NCI-H1105 treated with DMSO at 0.1 percent for 48 hours (cell line): ENCODE measurements at regions not wholly inside any gene's neighbourhood (a gene's known extent, or its start where the extent isn't known, plus 50 kb on each side); places are given as distances from the start of the nearest gene placed in this dataset.

ENCODE experiments used
- DNase-seq: peaks from one replicate; lab custom pipeline; 2025; lab: John Stamatoyannopoulos, UW

DNA sequence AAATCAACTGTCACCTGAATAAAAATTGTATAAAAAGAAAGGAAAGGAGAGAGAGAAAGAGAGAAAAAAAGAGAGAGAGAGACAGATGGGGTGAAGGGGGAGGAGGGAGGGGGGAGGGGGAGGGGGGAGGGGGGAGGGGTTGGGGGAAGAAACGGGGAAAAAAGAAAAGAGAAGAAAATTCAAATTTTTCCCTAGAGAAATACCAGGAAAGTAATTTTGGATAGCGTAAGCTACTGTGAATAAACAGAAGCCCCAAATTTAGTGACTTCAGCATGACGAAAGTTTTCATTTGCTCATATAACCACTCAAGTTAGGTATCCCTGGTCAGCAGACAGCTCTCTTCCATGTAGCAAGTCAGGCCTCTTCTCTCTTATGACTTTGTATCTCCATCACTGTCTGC lies 289.4 kb upstream of the MYOCD start:
- no peak for DNase-seq

- DNase-seq, result no peak
Measured at GRCh38 chr17:12386225-12386624, 279.5 kb upstream of the MYOCD start.

- no peak for DNase-seq
Measured at GRCh38 chr17:12388226-12388625, 277.5 kb upstream of the MYOCD start.

DNA sequence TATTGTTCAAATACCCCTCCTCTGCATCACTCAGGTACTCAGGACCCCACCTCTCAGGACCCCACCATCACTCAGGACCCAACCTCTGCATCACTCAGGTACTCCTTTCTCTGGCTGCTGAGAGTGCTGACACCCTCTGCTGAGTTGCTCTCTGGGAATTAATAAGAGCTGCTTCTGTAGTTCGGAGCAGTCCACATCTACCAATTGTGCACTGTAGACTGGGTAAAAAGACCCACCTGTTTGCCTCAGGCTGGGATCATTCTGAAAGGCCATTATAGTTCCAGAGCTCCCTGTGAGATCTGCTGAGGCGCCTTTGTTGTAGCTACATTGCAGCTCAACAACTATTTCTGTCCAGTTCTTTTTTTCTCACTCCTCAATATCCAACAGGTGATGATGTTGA lies 276.3 kb upstream of the MYOCD start:
- no peak for DNase-seq

DNA sequence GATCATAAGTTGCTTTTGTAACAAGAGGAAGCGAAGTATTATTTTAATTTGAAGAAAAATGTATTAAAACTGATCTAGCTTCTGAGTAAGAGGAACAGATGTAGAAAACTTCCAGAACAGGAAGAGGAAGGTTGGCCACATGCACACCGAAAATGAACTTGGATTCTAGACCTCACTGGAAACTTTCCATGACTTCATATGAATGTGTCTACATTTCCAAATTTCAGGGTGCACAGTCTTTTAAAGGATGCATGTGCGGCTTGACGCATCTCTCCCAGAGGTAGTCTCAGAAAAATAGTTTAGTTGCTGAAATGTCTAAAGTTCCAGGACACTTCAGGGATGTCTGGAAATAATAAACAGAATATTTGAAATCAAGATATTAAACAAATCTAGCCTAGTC lies 275.1 kb upstream of the MYOCD start:
- DNase-seq, result no peak

DNA sequence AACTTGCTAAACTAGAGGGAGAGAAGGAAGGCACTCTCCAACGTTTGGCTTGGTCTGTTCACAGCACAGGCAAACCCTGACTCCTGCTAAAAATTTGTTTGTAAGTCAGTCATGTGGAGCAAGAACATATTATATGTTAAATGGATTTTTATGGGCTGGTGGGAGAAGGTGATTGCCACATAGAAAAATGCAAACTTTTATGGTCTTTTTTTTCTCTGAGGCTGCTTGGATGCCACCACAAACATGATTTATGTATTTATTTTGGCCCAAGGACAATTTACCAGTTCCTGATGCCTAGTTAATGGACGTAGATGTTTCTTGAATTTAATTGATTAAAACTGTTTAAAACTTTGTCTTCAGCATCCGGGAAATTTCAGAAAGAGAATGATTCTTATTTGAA lies 274.2 kb upstream of the MYOCD start:
- DNase-seq, result no peak

DNA sequence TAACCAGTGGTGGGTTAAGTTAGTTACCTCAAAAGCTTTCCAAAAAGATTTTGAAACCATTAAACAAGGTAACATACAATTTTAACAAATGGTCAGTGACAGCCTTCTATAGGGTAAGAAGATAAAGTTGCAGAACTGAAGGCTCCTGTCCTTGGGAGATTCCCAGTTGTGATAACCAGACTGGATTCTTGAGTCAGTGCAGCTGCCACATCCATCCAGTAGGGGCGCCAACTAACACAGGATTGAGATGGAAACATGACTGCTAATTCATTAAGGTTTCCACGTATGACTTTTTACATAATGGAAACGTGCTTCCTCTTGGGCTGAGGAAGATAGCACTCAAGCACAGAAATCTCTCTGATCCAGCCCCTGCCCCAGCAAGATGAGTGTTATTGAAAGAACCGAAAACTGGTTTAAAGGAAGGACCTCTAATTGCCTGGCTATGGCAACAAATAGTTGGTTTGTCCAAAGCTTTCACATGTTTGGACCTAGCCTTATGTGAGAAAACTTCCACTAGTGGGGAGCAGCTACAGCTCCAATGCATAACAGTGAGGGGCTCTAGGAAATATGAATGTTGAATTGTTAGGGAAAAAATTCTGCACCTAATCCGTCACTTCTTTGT lies 269.8 kb upstream of the MYOCD start:
- no peak for DNase-seq

- DNase-seq, result no peak
Measured at GRCh38 chr17:12398441-12399051, 267.1 kb upstream of the MYOCD start.

GRCh38 chr17:12402963-12403622 lies 262.6 kb upstream of the MYOCD start:
- no peak for DNase-seq

GRCh38 chr17:12403881-12404398 lies 261.8 kb upstream of the MYOCD start:
- no peak for DNase-seq

DNA sequence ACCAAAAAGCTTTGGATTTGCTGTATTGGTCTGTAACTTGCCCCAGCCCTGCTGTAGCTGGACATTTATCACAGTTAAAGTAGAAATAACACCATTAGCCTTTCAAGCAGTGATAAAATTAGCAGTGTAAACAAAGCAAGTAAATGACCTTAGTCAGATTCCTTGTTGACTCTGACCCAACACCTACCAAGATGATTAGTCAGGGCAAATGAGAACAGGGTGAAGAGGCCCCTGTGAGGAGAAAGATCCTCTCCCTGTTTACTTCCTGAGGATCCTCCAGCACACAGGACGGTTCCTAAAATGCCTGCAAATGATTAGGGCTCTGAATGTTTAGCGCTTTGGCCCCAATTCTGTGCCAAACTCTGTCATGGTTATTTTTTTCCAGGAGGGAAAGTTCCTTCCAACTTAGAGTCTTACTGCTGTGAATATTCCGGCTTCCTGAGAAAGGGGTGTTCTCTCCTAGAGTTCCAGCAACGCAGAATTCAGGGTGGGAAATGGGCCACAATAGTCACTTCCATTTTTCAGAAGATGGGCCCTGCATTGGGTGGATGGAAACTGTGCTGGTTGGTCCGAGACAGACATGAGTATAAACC lies 259.0 kb upstream of the MYOCD start:
- DNase-seq, result no peak

GRCh38 chr17:12407495-12408252 lies 258.0 kb upstream of the MYOCD start:
- DNase-seq, result no peak

GRCh38 chr17:12409082-12409481 lies 256.6 kb upstream of the MYOCD start:
- no peak for DNase-seq

DNA sequence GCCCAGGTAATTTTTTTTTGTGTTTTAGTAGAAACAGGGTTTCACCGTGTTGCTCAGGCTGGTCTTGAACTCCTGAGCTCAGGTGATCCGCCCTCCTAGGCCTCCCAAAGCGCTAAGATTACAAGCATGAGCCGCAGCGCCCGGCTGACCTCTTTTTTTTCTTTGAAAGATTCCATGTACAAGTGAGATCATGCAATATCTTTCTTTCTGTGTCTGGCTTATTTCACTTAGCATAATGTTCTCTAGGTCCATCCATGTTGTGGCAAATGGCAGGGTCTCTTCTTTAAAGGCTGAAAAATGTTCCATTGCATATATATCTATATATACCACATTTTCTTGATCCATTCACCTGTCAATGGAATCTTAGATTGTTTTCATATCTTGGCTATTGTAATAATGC lies 255.0 kb upstream of the MYOCD start:
- no peak for DNase-seq

DNA sequence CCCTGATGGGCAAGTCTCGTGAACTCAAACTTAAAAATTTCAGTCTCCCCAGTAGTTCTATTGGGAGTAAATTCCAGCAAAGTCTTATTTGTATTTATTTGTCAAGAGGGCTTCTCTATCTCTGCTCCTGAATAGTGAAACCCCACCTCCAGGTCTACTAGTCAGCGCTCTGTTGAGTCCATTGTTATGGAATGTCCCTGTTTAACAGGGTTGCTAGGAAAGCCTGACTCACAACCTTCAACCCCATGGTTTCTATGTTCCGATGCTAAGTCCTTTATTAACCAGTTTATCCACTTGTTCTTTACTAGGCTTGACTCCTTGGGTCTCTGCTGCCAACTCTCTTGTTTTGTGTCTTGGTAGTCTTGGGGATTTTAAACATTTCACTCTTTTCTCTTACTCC lies 250.7 kb upstream of the MYOCD start:
- no peak for DNase-seq

DNA sequence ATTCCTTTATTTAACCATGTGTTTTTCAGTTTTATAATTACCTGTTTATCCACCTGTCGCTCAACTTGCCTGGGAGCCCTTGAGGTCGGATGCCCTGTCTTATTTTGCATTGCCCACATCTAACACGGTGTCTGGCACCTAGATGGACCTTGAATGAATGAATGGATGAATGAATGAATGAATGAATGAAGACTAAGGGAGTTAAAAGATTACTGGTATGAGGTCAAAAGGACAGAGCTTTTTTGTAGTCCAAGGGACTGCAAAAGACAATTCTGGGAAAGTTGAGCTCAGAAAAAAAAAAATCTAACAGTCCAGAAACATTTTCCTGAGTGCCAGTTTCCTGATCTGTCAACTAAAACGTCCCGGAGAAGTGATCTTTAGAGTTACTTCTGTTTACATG lies 244.6 kb upstream of the MYOCD start:
- DNase-seq, result no peak

DNA sequence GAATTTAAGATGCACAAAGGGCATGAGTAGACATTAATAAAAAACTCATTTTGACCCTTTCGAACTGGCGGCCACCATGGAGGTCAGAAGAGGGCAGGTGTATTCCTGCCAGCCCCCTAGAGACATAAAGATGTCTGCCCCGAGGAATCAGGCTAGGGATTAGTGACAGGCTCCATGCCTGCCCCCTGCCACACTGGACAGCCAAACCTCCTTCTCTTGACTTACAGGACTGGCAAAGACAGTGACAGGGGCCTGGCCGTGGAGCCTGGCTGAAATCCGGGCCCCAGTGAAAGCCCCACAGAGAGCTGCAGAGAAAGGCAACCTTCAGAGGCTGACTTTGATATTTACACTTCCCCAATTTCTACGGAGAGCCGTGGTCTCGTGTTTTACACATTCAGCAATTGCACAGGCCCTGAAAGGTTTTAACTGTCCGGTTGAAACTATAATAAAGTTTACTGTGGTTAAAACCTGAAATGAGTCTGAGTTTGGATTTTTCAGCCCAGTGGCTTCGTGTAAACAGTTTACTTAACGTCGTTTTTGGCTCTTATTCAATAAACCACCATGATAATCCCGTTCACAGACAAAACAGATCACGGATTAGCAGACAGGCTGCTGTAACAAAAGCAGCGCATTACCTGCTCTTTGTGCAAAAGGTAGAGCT lies 243.9 kb upstream of the MYOCD start:
- no peak for DNase-seq

DNA sequence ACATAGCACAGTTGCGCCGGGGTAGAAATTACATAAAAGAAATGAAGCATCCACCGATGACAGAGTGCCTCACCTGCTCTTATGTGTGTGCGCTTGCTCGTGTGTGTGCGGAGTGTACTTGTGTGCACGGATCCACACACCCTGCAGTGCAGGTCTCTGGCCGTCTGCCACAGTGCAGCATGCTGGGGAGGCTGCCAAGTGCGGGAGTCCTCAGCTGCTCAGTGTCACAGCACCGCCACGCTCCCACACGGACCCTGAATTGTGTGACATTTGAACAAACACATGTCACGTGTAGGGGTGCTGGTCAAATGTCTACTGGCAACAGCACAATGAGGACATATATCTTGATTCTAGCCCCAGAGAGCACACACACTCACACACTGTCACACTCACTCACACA lies 243.0 kb upstream of the MYOCD start:
- peak; percentile 14 for DNase-seq

DNA sequence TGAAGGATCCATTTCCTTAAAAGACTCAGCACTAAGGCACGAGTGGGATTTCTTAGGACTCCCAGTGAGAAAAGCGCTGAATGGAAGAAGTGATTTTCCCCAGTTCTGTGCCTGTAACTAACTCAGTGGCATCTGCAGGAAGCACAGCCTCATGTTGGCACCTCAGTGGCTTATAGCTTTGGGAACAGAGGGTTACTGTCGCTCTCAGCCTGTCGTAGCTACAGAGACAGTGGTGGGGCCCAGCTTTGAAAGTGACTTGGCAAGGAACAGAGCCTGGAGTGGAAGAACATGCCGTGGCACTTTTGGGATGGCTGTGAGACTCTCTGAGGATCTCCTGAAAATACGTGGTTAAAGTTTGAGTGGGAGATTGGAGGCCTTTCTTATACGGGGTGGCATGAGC lies 242.4 kb upstream of the MYOCD start:
- no peak for DNase-seq

GRCh38 chr17:12429116-12429515 lies 236.6 kb upstream of the MYOCD start:
- no peak for DNase-seq

DNA sequence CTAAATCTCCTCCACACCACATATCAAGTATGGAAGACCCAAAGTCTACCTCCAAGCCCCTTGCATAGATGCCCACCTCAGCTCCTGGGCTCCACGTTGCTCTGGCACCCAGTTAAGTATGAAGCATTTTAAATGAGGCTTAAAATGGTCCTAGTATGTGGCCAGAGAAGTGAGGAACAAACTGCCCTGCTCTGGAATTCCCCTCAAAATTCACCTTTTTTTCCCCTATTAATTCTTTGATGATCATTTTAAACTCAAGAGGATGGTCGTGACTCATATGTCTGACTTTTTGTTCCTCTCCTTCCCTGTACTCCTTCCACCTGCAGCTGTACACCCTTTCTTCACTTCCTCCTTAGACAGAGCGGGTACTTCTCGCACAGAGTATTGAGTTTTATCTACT lies 234.5 kb upstream of the MYOCD start:
- no peak for DNase-seq

- no peak for DNase-seq
Measured at GRCh38 chr17:12438212-12438611, 227.5 kb upstream of the MYOCD start.
